H1 (cell line): ENCODE measurements at regions not wholly inside any gene's neighbourhood (a gene's known extent, or its start where the extent isn't known, plus 50 kb on each side); places are given as distances from the start of the nearest gene placed in this dataset.

Experiments
- EGR1 ChIP-seq: IDR thresholded peaks from 2 replicates; pipeline ENCODE4 v1.6.1; 2011; ENCODE audit warnings: low read depth, low read length, borderline replicate concordance
- GABPA ChIP-seq: IDR thresholded peaks from 2 replicates; pipeline ENCODE4 v1.6.1; 2011; ENCODE audit warnings: mild to moderate bottlenecking, low read length, moderate library complexity, borderline replicate concordance; ENCODE audit not compliant: insufficient read depth
- POLR2AphosphoS5 ChIP-seq: IDR thresholded peaks from 2 replicates; pipeline ENCODE4 v1.6.1; 2011; ENCODE audit warnings: low read depth, low read length
- RAD21 ChIP-seq, 2 experiments: IDR thresholded peaks in 1 of 2; conservative IDR thresholded peaks in 1 of 2; 2 replicates each; pipeline ENCODE4 v1.6.1; 2011; ENCODE audit warnings: low read depth in 2 of 2, low read length in 2 of 2, improper control_type of control experiment in 1 of 2, inconsistent platforms in 1 of 2, mild to moderate bottlenecking in 1 of 2, moderate library complexity in 1 of 2
- SP2 ChIP-seq: IDR thresholded peaks from 2 replicates; pipeline ENCODE4 v1.6.1; 2012; ENCODE audit warnings: mild to moderate bottlenecking, low read length, inconsistent platforms

DNA sequence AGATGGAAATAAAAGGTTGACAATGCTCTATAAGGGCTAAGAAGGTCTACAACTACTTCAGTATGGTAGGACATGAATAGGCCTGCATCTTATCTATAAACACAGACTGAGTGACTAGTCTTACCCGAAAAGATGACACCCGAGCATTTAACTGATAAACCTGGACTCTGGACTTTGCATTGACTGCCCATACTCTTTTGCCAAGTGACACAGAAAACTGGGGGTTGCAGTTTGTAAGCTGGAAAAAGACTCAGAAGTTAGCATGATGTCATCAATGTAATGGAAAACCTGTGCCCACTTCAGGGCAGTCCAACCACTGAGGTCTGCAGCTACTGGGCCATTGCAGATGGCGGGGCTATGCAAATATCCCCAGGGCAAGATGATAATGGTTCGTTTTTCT, 258.3 kb upstream of the NEGR1 start (continued):
- TF ChIP-seq GABPA = no peak
- TF ChIP-seq SP2 = no peak
- no peak for TF ChIP-seq EGR1
- TF ChIP-seq RAD21 (IDR thresholded peaks at IDR 0.05 in 1 of 2, conservative IDR thresholded peaks at IDR 0.05 in 1 of 2; ENCODE audit: low read depth in 2 of 2, low read length in 2 of 2) = no peak
- no peak for TF ChIP-seq POLR2AphosphoS5
